ENCODE measurements at regions not wholly inside any gene's neighbourhood (a gene's known extent, or its start where the extent isn't known, plus 50 kb on each side); places are given as distances from the start of the nearest gene placed in this dataset.

GRCh38 chr15:35784745-35785144 lies 238.8 kb upstream of the DPH6 start (continued):
- TF ChIP-seq RARB (CRISPR knock-in tag; IDR thresholded peaks at IDR 0.05) (no peak), JUNB (IDR thresholded peaks at IDR 0.05) (no peak), KDM1A (IDR thresholded peaks at IDR 0.05; ENCODE audit: low read depth) (no peak), REST (IDR thresholded peaks at IDR 0.05) (no peak), CEBPB (IDR thresholded peaks at IDR 0.05) (no peak), MYC (IDR thresholded peaks at IDR 0.05; ENCODE audit: borderline replicate concordance, low read length) (no peak), RFX5 (IDR thresholded peaks at IDR 0.05) (no peak)

- Histone ChIP-seq H3K27ac (no peak overlapping the region), H3K4me1 (no peaks in the 10 kb centered on the region), H3K4me3 (no peak overlapping the region), H3K4me2 (no peak overlapping the region), H3K9me3 (no peaks in the 10 kb centered on the region)
- ChIA-PET POLR2A (no interaction called here), CTCF (no interaction called here)
- DNase-seq (ENCODE audit: low read depth in 1 of 2, low spot score in 1 of 2) (no peak), FAIRE-seq (no peak), ATAC-seq (no peak)
- TF ChIP-seq KDM5A (IDR thresholded peaks at IDR 0.05) (no peak), BCL3 (IDR thresholded peaks at IDR 0.05) (no peak), ZC3H11A (IDR thresholded peaks at IDR 0.05) (no peak), HEYL (CRISPR knock-in tag; IDR thresholded peaks at IDR 0.05) (no peak), POLR2AphosphoS2 (conservative IDR thresholded peaks at IDR 0.05; ENCODE audit: low read length) (no peak), HOXB5 (CRISPR knock-in tag; IDR thresholded peaks at IDR 0.05) (no peak), SMC3 (IDR thresholded peaks at IDR 0.05) (no peak), ZNF302 (CRISPR knock-in tag; IDR thresholded peaks at IDR 0.05) (no peak), BHLHE40 (IDR thresholded peaks at IDR 0.05; ENCODE audit: low read depth, low read length) (no peak), RAD21 (conservative IDR thresholded peaks at IDR 0.05 in 1 of 2, IDR thresholded peaks at IDR 0.05 in 1 of 2) (no peak), EHF (CRISPR knock-in tag; IDR thresholded peaks at IDR 0.05) (no peak)
- WGBS (ENCODE audit: missing lambda C conversion rate): 69% methylated on average over 6 of the region's 6 CpGs
Measured at GRCh38 chr15:35810007-35810406, 264.0 kb upstream of the DPH6 start.

GRCh38 chr15:35813573-35813972 lies 267.6 kb upstream of the DPH6 start:
- ATAC-seq (no peak), FAIRE-seq (no peak), DNase-seq (ENCODE audit: low read depth in 1 of 2, low spot score in 1 of 2) (no peak)
- ChIA-PET POLR2A (no interaction called here), CTCF (no interaction called here)
- no peaks in the 10 kb centered on the region for H3K4me1 ChIP-seq
- no peaks in the 10 kb centered on the region for H3K9me3 ChIP-seq
- TF ChIP-seq JUNB (IDR thresholded peaks at IDR 0.05) (no peak), NFE2L2 (conservative IDR thresholded peaks at IDR 0.05; ENCODE audit: low read length) (no peak), POLR2A (IDR thresholded peaks at IDR 0.05; ENCODE audit: low read length) (no peak), HEYL (CRISPR knock-in tag; IDR thresholded peaks at IDR 0.05) (no peak), USF2 (IDR thresholded peaks at IDR 0.05) (no peak), GATA3 (IDR thresholded peaks at IDR 0.05; ENCODE audit: borderline replicate concordance) (no peak), RARB (CRISPR knock-in tag; IDR thresholded peaks at IDR 0.05) (no peak), CTCF (IDR thresholded peaks at IDR 0.05) (no peak), MAX (IDR thresholded peaks at IDR 0.05) (no peak), FOSL2 (IDR thresholded peaks at IDR 0.05) (no peak), FOSL2 (CRISPR knock-in tag; IDR thresholded peaks at IDR 0.05) (no peak), FOSB (CRISPR knock-in tag; IDR thresholded peaks at IDR 0.05) (no peak), CHD4 (IDR thresholded peaks at IDR 0.05; ENCODE audit: borderline replicate concordance) (no peak), ZNF302 (CRISPR knock-in tag; IDR thresholded peaks at IDR 0.05) (no peak), CBX2 (IDR thresholded peaks at IDR 0.05; ENCODE audit: borderline replicate concordance, low read depth) (no peak), PHF8 (IDR thresholded peaks at IDR 0.05; ENCODE audit: borderline replicate concordance, low read depth) (no peak), MYC (IDR thresholded peaks at IDR 0.05; ENCODE audit: borderline replicate concordance, low read length) (no peak), RFX5 (IDR thresholded peaks at IDR 0.05) (no peak), EHMT2 (IDR thresholded peaks at IDR 0.05; ENCODE audit: low read depth) (no peak), CHD2 (IDR thresholded peaks at IDR 0.05; ENCODE audit: low read length, partially characterized antibody) (no peak)
- WGBS (ENCODE audit: missing lambda C conversion rate): 73% methylated on average over 2 of the region's 2 CpGs
- H3K27ac ChIP-seq: no peak overlapping the region
- no peak overlapping the region for H3K4me2 ChIP-seq
- H3K4me3 ChIP-seq: no peak overlapping the region
